CD4-positive, alpha-beta T cell (primary cell): ENCODE measurements at regions not wholly inside any gene's neighbourhood (a gene's known extent, or its start where the extent isn't known, plus 50 kb on each side); places are given as distances from the start of the nearest gene placed in this dataset.

ENCODE experiments used
- ATAC-seq: fragments of 200-7000 bp; cut with Tn5 transposase; one replicate; pipeline ENCODE4 v1.10.0; 2022; ENCODE audit warnings: mild to moderate bottlenecking; ENCODE audit not compliant: poor library complexity
- CTCF ChIA-PET: fragments of 350-600 bp; sonication (Branson Sonifier 250); formaldehyde crosslinking; loops from one replicate; lab custom pipeline; 2021; ENCODE audit warnings: antibody characterized with exemption, inconsistent platforms; lab: Charles Lee
- POLR2A ChIA-PET: fragments of 350-600 bp; sonication (Branson Sonifier 250); formaldehyde crosslinking; loops from one replicate; lab custom pipeline; 2021; ENCODE audit warnings: antibody characterized with exemption, inconsistent platforms; lab: Charles Lee
- DNase-seq, 14 experiments: peaks; one replicate each; pipeline ENCODE4 v3.0.0-alpha.2; 2013 to 2020; ENCODE audit warnings: mixed read lengths in 2 of 14
- H3K27ac ChIP-seq, 2 donors: one replicate each; pipeline versions ENCODE4 v1.5.1 to v1.7.0; 2013; ENCODE audit warnings: low read length in 2 of 2, low read depth in 1 of 2, mild to moderate bottlenecking in 1 of 2
- H3K27me3 ChIP-seq, 2 experiments: 1 replicate in 1 of 2; 2 replicates in 1 of 2; pipeline versions ENCODE4 v1.6.1 to v1.7.0; 2013; ENCODE audit warnings: low read length in 2 of 2, control low read depth in 1 of 2, mild to moderate bottlenecking in 1 of 2, moderate library complexity in 1 of 2; ENCODE audit not compliant: insufficient read depth in 2 of 2, control insufficient read depth in 1 of 2
- H3K36me3 ChIP-seq: one replicate; pipeline ENCODE4 v1.6.1; 2013; ENCODE audit warnings: low read length, control low read depth; ENCODE audit not compliant: insufficient read depth
- H3K4me1 ChIP-seq: one replicate; pipeline ENCODE4 v1.6.1; 2013; ENCODE audit warnings: low read length, control low read depth; ENCODE audit not compliant: insufficient read depth
- H3K4me3 ChIP-seq: one replicate; pipeline ENCODE4 v1.5.1; 2013; ENCODE audit warnings: mild to moderate bottlenecking, low read length, moderate library complexity
- H3K9me3 ChIP-seq, 2 experiments: 1 replicate in 1 of 2; 2 replicates in 1 of 2; pipeline versions ENCODE4 v1.6.1 to v1.7.0; 2013; ENCODE audit warnings: low read length in 2 of 2, mild to moderate bottlenecking in 2 of 2, control low read depth in 1 of 2, moderate library complexity in 1 of 2; ENCODE audit not compliant: control insufficient read depth in 1 of 2, insufficient read depth in 1 of 2
- H3K27ac Mint-ChIP-seq: one replicate; pipeline ENCODE4 v1.8.0; 2020; ENCODE audit warnings: mixed read lengths
- H3K27me3 Mint-ChIP-seq: one replicate; pipeline ENCODE4 v1.8.0; 2021; ENCODE audit warnings: mixed read lengths
- H3K36me3 Mint-ChIP-seq: one replicate; pipeline ENCODE4 v1.8.0; 2021; ENCODE audit warnings: low read depth, mixed read lengths
- H3K4me1 Mint-ChIP-seq: one replicate; pipeline ENCODE4 v1.8.0; 2021; ENCODE audit warnings: low read depth, mixed read lengths
- H3K4me3 Mint-ChIP-seq: one replicate; pipeline ENCODE4 v1.8.0; 2020; ENCODE audit warnings: mild to moderate bottlenecking, mixed read lengths
- H3K9me3 Mint-ChIP-seq: one replicate; pipeline ENCODE4 v1.8.0; 2020; ENCODE audit warnings: mixed read lengths
- intact Hi-C, 2 experiments: fragments of 100-400 bp; cut with DNase I in 1 of 2; cut with micrococcal nuclease in 1 of 2; formaldehyde crosslinking; loops; one replicate each; pipeline versions ENCODE4 v1.15.1 to v1.9.0; 2023 to 2025; cut with DNase I, micrococcal nuclease
- TF ChIP-seq, protein P1 (sequence below): fragments of 200-600 bp; IDR thresholded peaks from one replicate; pipeline ENCODE4 v1.8.0; 2022; ENCODE audit warnings: antibody characterized with exemption, mild to moderate bottlenecking

- intact Hi-C loops: loop anchor here in 1 of 2 experiments (10.0 kb wide), 1 partner anchor 1205 kb away; no protein-coding TSS in a partner anchor
- no peak for ATAC-seq
- Mint-ChIP-seq H3K27me3 (no peaks in the 10 kb centered on the region), H3K9me3 (no peaks in the 10 kb centered on the region), H3K27ac (no peak overlapping the region), H3K36me3 (no peaks in the 10 kb centered on the region), H3K4me1 (no peaks in the 10 kb centered on the region), H3K4me3 (no peak overlapping the region)
- DNase-seq: no peak
- TF ChIP-seq, protein P1, sequence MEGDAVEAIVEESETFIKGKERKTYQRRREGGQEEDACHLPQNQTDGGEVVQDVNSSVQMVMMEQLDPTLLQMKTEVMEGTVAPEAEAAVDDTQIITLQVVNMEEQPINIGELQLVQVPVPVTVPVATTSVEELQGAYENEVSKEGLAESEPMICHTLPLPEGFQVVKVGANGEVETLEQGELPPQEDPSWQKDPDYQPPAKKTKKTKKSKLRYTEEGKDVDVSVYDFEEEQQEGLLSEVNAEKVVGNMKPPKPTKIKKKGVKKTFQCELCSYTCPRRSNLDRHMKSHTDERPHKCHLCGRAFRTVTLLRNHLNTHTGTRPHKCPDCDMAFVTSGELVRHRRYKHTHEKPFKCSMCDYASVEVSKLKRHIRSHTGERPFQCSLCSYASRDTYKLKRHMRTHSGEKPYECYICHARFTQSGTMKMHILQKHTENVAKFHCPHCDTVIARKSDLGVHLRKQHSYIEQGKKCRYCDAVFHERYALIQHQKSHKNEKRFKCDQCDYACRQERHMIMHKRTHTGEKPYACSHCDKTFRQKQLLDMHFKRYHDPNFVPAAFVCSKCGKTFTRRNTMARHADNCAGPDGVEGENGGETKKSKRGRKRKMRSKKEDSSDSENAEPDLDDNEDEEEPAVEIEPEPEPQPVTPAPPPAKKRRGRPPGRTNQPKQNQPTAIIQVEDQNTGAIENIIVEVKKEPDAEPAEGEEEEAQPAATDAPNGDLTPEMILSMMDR: no peak
- no peaks in the 10 kb centered on the region for H3K4me1 ChIP-seq
- ChIA-PET CTCF (no interaction called here), POLR2A (no interaction called here)
- H3K27ac ChIP-seq: no peak overlapping the region
- H3K27me3 ChIP-seq: no peaks in the 10 kb centered on the region
- no peak overlapping the region for H3K4me3 ChIP-seq
- no peaks in the 10 kb centered on the region for H3K9me3 ChIP-seq
- no peaks in the 10 kb centered on the region for H3K36me3 ChIP-seq
Measured at GRCh38 chrX:138769918-138770317, 58.4 kb upstream of the FGF13 start.

DNA sequence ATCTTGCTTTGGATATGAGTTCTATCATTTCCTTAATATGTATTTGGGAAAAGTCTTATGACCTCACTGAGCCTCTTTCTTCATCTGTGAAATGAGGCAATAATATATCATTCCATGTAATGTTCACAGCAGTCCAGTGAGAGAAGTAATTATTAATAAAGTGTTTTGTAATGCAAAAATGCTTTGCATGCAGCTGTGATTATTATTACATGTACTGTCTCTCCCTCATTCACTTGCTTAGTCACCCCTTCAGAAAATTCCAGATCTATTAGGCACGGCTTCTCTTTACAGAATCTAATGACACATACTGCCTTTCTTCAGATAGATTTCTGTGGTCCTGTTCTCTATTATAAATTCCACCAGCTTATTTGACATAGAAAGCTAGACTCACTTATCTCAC lies 53.5 kb upstream of the FGF13 start:
- intact Hi-C loops: no loop called here

GRCh38 chrX:138763761-138764160 lies 52.2 kb upstream of the FGF13 start:
- Mint-ChIP-seq H3K4me3 (no peak overlapping the region), H3K27ac (no peak overlapping the region), H3K36me3 (no peaks in the 10 kb centered on the region), H3K4me1 (no peaks in the 10 kb centered on the region), H3K27me3 (no peaks in the 10 kb centered on the region), H3K9me3 (no peaks in the 10 kb centered on the region)
- no peak overlapping the region for H3K4me3 ChIP-seq
- TF ChIP-seq, protein P1: no peak
- H3K9me3 ChIP-seq: no peaks in the 10 kb centered on the region
- CTCF ChIA-PET: no interaction called here
- intact Hi-C loops: no loop called here
- POLR2A ChIA-PET: no interaction called here
- no peaks in the 10 kb centered on the region for H3K4me1 ChIP-seq
- DNase-seq (no peak), ATAC-seq (no peak)
- H3K27ac ChIP-seq: no peak overlapping the region
- H3K27me3 ChIP-seq: no peaks in the 10 kb centered on the region
- no peaks in the 10 kb centered on the region for H3K36me3 ChIP-seq

More for the DNA sequence above, 53.5 kb upstream of the FGF13 start:
- no peak overlapping the region for H3K4me3 Mint-ChIP-seq
- no peak overlapping the region for H3K27ac Mint-ChIP-seq
- no peaks in the 10 kb centered on the region for H3K36me3 Mint-ChIP-seq
- Histone ChIP-seq H3K27me3 (no peaks in the 10 kb centered on the region), H3K9me3 (no peaks in the 10 kb centered on the region), H3K4me1 (no peaks in the 10 kb centered on the region), H3K4me3 (no peak overlapping the region), H3K27ac (no peak overlapping the region), H3K36me3 (no peaks in the 10 kb centered on the region)
- ChIA-PET POLR2A (no interaction called here), CTCF (no interaction called here)
- DNase-seq (no peak), ATAC-seq (no peak)
- no peaks in the 10 kb centered on the region for H3K9me3 Mint-ChIP-seq
- no peaks in the 10 kb centered on the region for H3K4me1 Mint-ChIP-seq
- TF ChIP-seq, protein P1: no peak
- no peaks in the 10 kb centered on the region for H3K27me3 Mint-ChIP-seq
